C4-2B (cell line): ENCODE measurements at regions not wholly inside any gene's neighbourhood (a gene's known extent, or its start where the extent isn't known, plus 50 kb on each side); places are given as distances from the start of the nearest gene placed in this dataset.

Experiments used
- H3K27ac ChIP-seq: fragments of 450-650 bp; 2 replicates; pipeline ENCODE4 v1.5.1; 2017
- CTCF ChIP-seq: fragments of 450-650 bp; conservative IDR thresholded peaks from 2 replicates; pipeline ENCODE4 v1.5.1; 2017; ENCODE audit warnings: mild to moderate bottlenecking
- ZFX ChIP-seq: fragments of 450-650 bp; IDR thresholded peaks from 2 replicates; pipeline ENCODE4 v1.6.1; 2017

DNA sequence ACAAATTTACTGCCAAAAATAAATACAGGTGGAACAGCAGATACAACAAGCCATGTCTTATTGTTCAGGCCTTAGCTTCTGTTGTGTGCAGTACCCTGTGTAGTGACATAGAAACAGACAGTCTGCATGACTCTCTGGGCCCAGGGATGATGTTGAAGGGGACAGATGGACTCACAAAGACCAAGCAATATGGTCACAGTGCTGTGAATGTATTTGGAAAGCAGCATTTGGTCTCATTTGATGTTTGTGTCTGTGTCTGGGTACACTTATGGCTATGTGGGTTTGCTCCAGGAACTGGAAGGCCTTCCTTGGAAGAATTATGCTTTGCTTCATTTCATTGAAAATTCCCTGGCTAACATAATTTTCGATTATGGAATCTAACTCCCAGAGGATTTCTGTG lies 158.5 kb downstream of the CDC42EP3 start:
- TF ChIP-seq ZFX, result no peak
- no peak for TF ChIP-seq CTCF
- H3K27ac ChIP-seq, result no peak overlapping the region

GRCh38 chr2:37523814-37524362 lies 147.6 kb downstream of the CDC42EP3 start:
- no peak overlapping the region for H3K27ac ChIP-seq
- no peak for TF ChIP-seq CTCF
- TF ChIP-seq ZFX, result no peak

DNA sequence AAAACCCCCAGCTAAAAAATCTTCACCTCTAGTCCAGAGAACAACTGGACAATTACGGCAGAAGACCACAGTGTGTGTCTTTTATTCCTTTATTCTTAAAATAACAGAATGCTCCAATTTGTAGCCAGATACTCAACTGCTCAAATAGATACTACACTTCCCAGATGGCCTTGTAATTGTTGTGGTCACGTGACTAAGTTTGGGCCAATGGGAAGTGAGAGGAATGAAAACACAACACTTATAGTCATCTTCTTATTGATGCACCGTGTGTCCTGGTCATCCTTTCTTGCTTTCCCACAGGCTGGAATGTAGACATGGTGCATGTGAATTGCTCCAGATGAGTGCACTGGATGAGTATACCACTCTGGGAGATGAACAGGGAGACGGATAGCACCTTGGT lies 145.1 kb downstream of the CDC42EP3 start:
- H3K27ac ChIP-seq, result no peak overlapping the region
- TF ChIP-seq ZFX (no peak), CTCF (no peak)

- no peak for TF ChIP-seq ZFX
- no peak for TF ChIP-seq CTCF
- H3K27ac ChIP-seq, result no peak overlapping the region
Measured at GRCh38 chr2:37526856-37527255, 144.6 kb downstream of the CDC42EP3 start.

DNA sequence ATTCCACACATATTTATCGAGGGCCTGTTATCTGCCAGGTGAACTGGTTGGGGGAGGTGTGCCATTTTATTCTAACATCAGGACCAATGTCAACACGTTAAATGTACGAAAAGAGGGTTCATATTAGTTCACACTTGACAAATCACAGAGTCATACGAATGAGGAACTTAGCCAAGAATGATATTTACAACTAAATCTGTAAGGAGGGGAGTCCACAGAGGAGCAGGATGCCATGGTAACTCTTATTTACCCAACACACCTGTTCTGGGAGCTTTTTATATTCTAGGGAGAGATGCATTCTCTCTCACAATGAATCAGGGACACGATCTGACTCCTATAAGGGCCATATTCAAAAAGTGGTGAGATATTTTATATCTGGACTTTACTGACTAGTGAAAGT lies 144.1 kb downstream of the CDC42EP3 start:
- TF ChIP-seq ZFX (no peak), CTCF (no peak)

GRCh38 chr2:37529830-37530415 lies 141.5 kb downstream of the CDC42EP3 start:
- no peak for TF ChIP-seq ZFX
- no peak for TF ChIP-seq CTCF
- no peak overlapping the region for H3K27ac ChIP-seq

More for the DNA sequence above, 144.1 kb downstream of the CDC42EP3 start:
- H3K27ac ChIP-seq, result no peak overlapping the region

DNA sequence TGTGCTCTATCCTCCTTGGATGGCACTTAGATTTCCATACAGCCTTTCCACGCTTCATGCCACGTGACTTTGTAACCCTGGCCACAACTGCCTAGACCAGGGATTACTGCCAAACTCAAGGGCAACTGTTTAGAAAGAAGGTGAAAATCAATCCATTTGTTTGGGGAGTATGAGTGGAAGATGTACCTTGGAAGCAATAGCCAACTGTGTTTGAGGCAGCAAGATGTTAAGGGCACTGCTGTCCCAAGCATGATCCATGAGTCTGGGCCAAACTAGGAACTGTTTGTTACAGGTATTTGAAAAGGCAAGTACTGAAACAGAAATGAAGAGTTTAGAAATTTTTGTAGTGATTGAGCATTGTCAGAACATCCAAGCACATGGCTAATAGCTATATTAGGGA lies 138.9 kb downstream of the CDC42EP3 start:
- no peak overlapping the region for H3K27ac ChIP-seq
- TF ChIP-seq CTCF (no peak), ZFX (no peak)
